Left lung (tissue), 4 donors: ENCODE measurements at regions not wholly inside any gene's neighbourhood (a gene's known extent, or its start where the extent isn't known, plus 50 kb on each side); places are given as distances from the start of the nearest gene placed in this dataset.

Experiments
- ATAC-seq: fragments of 200-7000 bp; cut with Tn5 transposase; one replicate; pipeline ENCODE4 v1.9.1; 2020; ENCODE audit warnings: moderate library complexity
- DNase-seq, 4 donors: peaks; one replicate each; pipeline ENCODE4 v3.0.0-alpha.2; 2013 to 2020
- H3K27ac ChIP-seq, 2 donors: fragments of 200-600 bp; sonication (generic) in 1 of 2; one replicate each; pipeline versions ENCODE4 v1.5.0 to v1.8.0; 2020 to 2021
- H3K27me3 ChIP-seq, 2 donors: fragments of 200-600 bp; sonication (generic) in 1 of 2; one replicate each; pipeline versions ENCODE4 v1.5.0 to v1.8.0; 2020 to 2021
- H3K36me3 ChIP-seq, 2 donors: fragments of 200-600 bp; sonication (generic) in 1 of 2; one replicate each; pipeline versions ENCODE4 v1.5.0 to v1.8.0; 2020 to 2021
- H3K4me1 ChIP-seq, 2 donors: fragments of 200-600 bp; one replicate each; pipeline ENCODE4 v1.8.0; 2021
- H3K4me3 ChIP-seq, 2 donors: fragments of 200-600 bp; sonication (generic) in 1 of 2; one replicate each; pipeline versions ENCODE4 v1.5.0 to v1.8.0; 2020 to 2021; ENCODE audit warnings: mild to moderate bottlenecking in 1 of 2
- H3K9me3 ChIP-seq, 2 donors: fragments of 200-600 bp; sonication (generic) in 1 of 2; one replicate each; pipeline versions ENCODE4 v1.5.0 to v1.8.0; 2020 to 2021
- CTCF ChIP-seq, 2 donors: fragments of 200-600 bp; sonication (generic) in 1 of 2; IDR thresholded peaks; one replicate each; pipeline versions ENCODE4 v1.5.0 to v1.8.0; 2021; ENCODE audit warnings: antibody characterized with exemption in 2 of 2
- intact Hi-C, 2 donors: fragments of 100-400 bp; cut with DNase I; formaldehyde crosslinking; loops; one replicate each; pipeline versions ENCODE4 v1.11.2 to v1.14.2; 2022
- donor health status: DM: no; HTN: yes; CAD: no.
- donor health status: DM: no; HTN: no; CAD: no.

- ATAC-seq (no peak), DNase-seq (no peak)
- H3K9me3 ChIP-seq, result peaks cover 0 to 7% of the 10 kb centered on the region in 2 donors
- no peak overlapping the region for H3K4me3 ChIP-seq
- intact Hi-C loops, result no loop called here
- no peaks in the 10 kb centered on the region for H3K27me3 ChIP-seq
- H3K36me3 ChIP-seq, result no peaks in the 10 kb centered on the region
- H3K27ac ChIP-seq, result no peak overlapping the region
- no peak for TF ChIP-seq CTCF (IDR thresholded peaks at IDR 0.05)
- H3K4me1 ChIP-seq, result no peaks in the 10 kb centered on the region
These were observed 794.6 kb downstream of the TFAP2A start for GRCh38 chr6:9620263-9620662.

GRCh38 chr6:9614778-9615177 is 800.1 kb downstream of the TFAP2A start:
- Histone ChIP-seq H3K27me3 (no peaks in the 10 kb centered on the region), H3K4me3 (no peak overlapping the region), H3K4me1 (no peaks in the 10 kb centered on the region), H3K9me3 (peaks cover 0 to 5% of the 10 kb centered on the region in 2 donors), H3K27ac (no peak overlapping the region), H3K36me3 (no peaks in the 10 kb centered on the region)
- intact Hi-C loops, result no loop called here
- no peak for ATAC-seq
- TF ChIP-seq CTCF (IDR thresholded peaks at IDR 0.05), result no peak
- no peak for DNase-seq

- H3K36me3 ChIP-seq, result no peaks in the 10 kb centered on the region
- H3K9me3 ChIP-seq, result no peaks in the 10 kb centered on the region
- no peak for TF ChIP-seq CTCF (IDR thresholded peaks at IDR 0.05)
- no peak overlapping the region for H3K27ac ChIP-seq
- no peak for ATAC-seq
- no peak for DNase-seq
- intact Hi-C loops, result no loop called here
- H3K4me3 ChIP-seq, result no peak overlapping the region
- H3K4me1 ChIP-seq, result no peaks in the 10 kb centered on the region
- H3K27me3 ChIP-seq, result no peaks in the 10 kb centered on the region
These were observed 802.4 kb downstream of the TFAP2A start for GRCh38 chr6:9612489-9612888.

GRCh38 chr6:9610620-9611415 is 804.1 kb downstream of the TFAP2A start:
- Histone ChIP-seq H3K36me3 (no peaks in the 10 kb centered on the region), H3K9me3 (no peaks in the 10 kb centered on the region), H3K4me1 (no peaks in the 10 kb centered on the region), H3K4me3 (no peak overlapping the region), H3K27ac (no peak overlapping the region), H3K27me3 (no peaks in the 10 kb centered on the region)
- DNase-seq (no peak), ATAC-seq (no peak)
- no peak for TF ChIP-seq CTCF (IDR thresholded peaks at IDR 0.05)
- intact Hi-C loops, result no loop called here

GRCh38 chr6:9606435-9607134 is 808.3 kb downstream of the TFAP2A start:
- Histone ChIP-seq H3K27me3 (no peaks in the 10 kb centered on the region), H3K4me3 (no peak overlapping the region), H3K9me3 (no peaks in the 10 kb centered on the region), H3K4me1 (no peaks in the 10 kb centered on the region), H3K36me3 (no peaks in the 10 kb centered on the region), H3K27ac (no peak overlapping the region)
- intact Hi-C loops, result no loop called here
- ATAC-seq, result no peak
- no peak for DNase-seq
- no peak for TF ChIP-seq CTCF (IDR thresholded peaks at IDR 0.05)
